Activated CD8-positive, alpha-beta memory T cell treated with anti-CD3 and anti-CD28 coated beads for 48 hours (primary cell): ENCODE measurements at regions not wholly inside any gene's neighbourhood (a gene's known extent, or its start where the extent isn't known, plus 50 kb on each side); places are given as distances from the start of the nearest gene placed in this dataset.

Experiments
- DNase-seq, 3 experiments: peaks; one replicate each; pipeline ENCODE4 v3.0.0-alpha.2; 2020; ENCODE audit warnings: low read depth in 2 of 3, low spot score in 2 of 3

- no peak for DNase-seq
These were observed 350.2 kb downstream of the FBXO15 start for GRCh38 chr18:73797419-73797818.

DNA sequence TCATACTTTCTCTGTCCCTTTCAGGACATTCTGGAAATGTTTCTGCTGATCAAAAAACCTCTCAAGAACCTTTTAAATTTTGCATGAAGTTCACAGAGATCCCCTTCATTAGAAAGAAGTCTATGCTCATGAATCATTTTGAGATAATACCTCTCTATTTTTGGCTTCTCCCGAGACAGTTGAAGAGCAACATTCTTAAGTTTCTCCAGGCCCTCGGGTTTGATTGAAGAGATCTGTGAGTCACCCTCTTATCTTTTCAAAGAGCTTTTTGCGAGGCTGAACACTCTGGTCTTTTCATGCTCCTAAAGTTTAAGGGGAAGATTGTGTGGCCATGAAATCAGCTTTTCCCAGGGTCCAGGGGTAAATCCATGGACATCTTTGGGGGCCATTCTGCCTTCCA is 354.2 kb downstream of the FBXO15 start:
- no peak for DNase-seq

GRCh38 chr18:73791081-73791480 is 356.6 kb downstream of the FBXO15 start:
- DNase-seq, result no peak

- no peak for DNase-seq
These were observed 357.0 kb downstream of the FBXO15 start for GRCh38 chr18:73790587-73790986.

DNA sequence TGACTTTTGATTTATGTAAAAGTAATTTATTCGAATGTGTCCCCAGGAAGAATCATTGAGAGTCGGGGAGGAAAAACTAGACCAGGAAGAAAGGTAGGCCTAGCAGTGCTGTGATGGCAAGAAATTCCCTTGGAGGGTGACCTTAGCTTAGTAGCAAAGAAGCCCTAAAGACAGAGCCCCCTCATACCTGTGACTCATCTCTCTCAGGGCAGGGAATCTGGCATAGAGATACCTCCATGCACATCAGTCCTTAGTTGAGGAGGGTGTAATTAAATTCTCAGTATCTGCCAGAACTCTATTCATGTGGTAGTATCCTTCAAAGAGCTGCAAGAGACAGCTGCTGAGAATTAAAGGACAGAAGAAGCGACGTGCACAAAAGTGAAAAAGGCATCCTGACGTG is 360.3 kb downstream of the FBXO15 start:
- DNase-seq, result no peak

DNA sequence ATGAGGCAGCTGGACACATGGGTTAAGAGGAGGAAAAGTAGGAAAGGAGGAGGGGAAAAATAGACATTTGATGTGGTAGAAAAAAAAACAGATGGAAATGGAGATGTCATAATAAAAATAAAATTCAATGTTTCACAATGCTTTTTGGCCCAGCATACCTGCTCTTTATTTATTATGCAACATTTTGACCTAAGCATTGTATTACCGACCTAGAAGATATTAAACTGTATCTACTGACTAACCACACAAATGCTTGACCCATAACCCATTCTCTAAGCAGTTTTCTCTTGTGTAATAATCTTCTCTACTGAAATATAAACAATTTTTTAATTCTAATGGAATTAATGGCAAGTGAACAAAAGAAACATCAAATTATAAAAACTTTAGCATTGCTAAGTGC is 362.3 kb downstream of the FBXO15 start:
- no peak for DNase-seq

DNA sequence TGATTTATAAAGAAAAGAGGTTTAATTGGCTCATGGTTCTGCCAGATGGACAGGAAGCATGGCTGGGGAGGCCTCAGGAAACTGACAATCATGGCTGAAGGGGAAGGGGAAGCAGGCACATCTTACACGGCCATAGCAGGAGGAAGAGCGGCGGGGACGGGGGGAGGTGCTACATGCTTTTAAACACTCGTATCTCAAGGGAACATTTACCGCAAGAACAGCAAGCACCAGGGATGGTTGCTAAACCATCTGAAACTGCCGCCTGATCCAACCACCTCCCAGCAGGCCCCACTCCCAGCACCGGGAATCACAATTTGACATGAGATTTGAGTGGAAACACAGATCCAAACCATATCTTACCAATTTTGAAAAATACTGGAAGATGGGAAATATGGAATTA is 362.8 kb downstream of the FBXO15 start:
- DNase-seq, result no peak

DNA sequence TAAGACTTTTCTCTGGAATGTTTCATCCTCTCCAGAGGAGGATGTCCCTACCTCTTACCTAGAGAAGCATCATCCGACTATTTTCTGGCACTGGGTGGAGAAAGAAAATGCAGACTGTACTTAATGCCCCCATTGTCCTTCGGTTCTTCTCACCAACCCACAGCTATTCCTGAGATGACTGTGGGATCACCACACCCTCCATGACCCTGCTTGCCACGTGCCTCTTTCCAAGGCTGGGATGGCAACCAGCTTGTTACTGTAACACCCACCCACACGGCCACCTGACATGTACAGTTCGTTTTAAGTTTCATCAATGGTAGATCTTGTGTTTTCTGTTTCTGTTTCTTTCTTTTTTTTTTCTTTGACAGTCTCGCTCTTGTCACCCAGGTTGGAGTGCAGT is 365.2 kb downstream of the FBXO15 start:
- no peak for DNase-seq

DNA sequence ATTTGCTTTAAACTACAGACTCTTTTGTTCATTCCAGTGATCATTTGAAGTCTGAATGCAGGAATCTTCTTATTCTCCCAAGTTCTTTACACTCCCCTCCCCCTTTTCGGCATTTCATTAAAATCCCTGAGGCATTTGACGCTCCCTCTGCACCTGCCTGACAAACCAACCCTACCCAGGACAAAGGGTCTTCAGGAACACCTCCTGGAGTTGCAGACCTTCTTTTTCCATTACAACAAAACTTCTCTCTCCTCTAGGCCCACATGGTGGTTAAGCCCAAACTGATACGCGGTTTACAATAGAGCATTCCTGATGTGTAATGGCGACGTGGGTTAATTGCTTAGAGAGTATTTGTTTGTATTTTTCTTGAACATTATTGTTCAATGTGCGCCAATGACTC is 367.4 kb downstream of the FBXO15 start:
- DNase-seq, result no peak

GRCh38 chr18:73778032-73778359 is 369.6 kb downstream of the FBXO15 start:
- DNase-seq, result no peak

DNA sequence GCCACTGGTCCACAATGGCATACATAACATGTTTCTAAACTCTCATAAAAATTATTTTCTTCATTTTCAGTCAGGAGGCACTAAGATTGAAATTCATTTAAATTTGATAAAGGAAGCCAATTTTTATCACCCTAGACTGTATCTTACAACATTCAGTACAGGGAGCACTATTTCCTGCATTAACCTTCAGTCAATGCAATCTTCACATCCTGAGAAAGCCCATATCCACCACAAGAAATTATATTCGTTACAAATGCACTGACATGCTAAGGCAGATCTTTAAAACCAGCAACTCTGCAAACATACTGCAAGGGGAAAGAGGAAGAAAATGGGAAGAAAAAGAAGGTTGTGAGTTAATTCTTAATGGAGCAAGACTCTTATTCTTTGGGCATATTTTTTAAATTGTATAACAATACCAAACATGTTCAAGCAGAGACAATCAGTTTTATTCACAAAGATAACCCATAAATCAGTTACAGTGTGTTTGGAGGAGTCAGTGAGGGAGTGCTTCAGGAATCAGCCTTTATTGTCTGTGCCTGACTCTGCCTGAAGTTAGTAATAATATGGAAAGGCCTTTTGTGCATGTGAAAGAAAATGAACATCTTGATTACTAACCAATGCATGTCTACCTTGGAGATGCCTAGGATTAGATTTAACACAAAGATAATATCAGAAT is 370.1 kb downstream of the FBXO15 start:
- DNase-seq, result no peak

DNA sequence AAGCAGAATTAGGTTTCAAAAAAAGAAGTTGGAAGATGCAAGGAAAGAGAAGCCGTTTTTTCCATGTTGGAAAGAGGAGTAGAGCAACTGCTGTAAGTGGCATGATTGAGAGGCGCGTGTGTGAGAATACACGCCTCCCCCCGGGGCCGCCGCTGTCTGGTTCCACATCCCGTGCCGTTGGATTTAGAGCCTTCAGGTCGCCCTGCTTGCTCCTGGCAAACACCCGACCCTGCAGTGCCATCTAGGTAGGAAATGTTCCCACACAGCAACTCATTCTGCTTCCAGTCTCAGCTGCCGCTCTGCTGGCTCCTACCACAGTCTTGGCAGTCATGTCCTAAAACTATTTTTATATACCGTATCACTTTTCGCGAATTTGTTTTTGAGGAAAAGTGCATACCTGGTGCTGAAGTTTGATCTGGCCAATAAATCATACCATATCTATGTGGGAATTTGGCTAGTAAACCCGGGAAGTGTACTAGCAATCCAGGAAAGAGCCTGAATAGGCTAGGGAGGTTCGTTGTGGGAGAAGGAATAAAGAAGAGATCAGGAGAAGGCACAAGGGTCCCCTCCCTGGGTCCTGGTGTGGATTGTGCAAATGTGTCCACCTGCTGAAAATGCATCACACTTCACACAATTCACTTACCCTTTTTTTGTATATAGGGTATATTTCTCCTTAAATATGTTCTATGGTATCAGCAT is 372.7 kb downstream of the FBXO15 start:
- DNase-seq, result no peak

- DNase-seq, result no peak
These were observed 379.6 kb downstream of the FBXO15 start for GRCh38 chr18:73768043-73768442.

- no peak for DNase-seq
These were observed 380.6 kb downstream of the FBXO15 start for GRCh38 chr18:73766910-73767515.

GRCh38 chr18:73758446-73758845 is 389.2 kb downstream of the FBXO15 start:
- no peak for DNase-seq

DNA sequence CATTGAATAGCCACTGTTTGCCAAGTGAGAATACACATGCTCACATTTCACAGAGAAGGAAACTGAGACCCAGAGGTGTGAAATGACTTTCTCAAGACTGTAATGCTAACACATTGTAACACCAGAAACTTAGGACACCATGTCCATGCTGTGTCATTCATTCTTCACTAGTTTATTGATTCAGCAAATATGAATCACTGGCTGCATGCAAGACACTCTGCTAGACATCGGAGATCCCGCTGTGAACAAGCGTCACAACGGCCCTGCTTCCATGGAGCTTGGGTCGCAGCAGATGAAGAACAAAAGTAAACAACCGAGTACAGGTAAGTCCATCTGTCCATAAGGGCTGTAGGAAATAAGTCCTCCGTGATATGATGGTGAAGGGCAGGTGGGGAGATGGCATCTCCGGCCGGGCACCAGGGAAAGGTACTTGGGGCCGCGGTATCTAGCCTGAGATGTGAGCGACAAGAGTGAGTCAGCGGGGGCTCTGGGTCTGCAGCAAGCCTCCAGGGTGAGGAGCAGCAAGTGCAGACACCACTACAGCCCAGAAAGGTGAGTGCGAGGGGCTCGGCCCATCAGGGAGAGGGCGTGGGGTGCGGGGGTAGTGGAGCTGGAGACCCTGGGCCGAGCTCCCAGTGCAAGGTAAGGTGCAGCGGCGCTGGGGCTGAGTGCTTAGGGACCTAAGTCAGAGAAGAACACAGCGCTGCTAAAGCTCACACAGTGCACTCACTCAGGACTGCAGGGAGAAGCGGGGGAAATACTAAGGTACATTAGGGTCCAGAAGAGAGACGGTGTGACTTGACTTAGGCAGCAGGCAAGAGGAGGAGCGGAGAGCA is 391.2 kb downstream of the FBXO15 start:
- no peak for DNase-seq

DNA sequence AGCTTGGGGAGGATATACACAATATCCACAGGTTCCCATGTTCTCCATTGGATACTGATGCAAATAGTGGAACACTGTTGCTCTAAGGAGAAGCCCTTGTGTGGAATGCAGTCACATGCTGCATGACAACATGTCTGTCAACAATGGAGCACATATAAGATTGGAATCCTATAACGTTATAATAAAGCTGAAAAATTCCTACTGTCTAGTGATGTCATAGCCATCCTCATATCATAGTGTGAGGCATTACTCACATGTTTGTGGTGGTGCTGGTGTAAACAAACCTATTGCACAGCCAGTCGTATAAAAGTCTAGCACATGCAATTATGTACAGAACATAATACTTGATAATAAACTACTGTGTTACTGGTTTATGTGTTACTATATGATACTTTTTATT is 394.7 kb downstream of the FBXO15 start:
- no peak for DNase-seq

DNA sequence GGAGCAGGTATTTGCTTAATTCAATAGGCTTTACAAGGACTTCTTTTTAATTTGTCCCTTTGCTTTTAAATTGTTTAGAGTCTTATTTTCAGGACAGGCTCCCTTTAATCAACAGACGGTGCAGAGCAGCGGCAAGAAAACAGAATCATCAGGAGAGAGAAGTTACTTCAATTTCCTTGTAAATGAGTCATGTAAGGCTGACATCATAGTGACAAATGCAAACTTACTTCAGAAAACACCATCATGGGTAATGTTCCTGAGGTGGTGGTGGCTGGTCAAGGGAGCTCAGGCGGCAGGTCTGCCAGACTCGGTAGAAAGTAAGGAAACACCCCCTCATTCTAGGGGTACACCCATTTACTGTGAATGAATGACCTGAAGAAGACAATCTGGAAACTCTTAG is 395.1 kb downstream of the FBXO15 start:
- DNase-seq, result no peak

GRCh38 chr18:73750052-73750451 is 397.6 kb downstream of the FBXO15 start:
- no peak for DNase-seq

DNA sequence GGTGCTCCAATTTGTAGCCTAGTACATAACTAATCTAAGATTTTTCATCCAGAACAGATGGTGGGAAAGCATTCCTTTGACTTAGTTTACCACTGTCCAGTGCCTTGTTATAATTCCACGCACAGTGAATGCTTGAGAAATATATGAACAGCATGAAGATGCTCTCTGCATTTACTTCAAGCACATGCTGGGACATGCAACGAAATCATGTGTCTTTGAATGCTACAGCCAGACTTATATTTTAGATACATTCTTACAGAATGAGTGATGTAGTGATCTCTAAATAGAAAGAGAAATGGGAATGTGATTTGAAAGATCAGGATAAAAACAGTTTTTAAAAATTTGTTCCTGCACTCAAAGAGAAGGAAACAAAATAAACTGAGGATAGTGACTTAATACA is 398.3 kb downstream of the FBXO15 start:
- DNase-seq, result no peak

GRCh38 chr18:73748731-73749130 is 398.9 kb downstream of the FBXO15 start:
- DNase-seq, result no peak

DNA sequence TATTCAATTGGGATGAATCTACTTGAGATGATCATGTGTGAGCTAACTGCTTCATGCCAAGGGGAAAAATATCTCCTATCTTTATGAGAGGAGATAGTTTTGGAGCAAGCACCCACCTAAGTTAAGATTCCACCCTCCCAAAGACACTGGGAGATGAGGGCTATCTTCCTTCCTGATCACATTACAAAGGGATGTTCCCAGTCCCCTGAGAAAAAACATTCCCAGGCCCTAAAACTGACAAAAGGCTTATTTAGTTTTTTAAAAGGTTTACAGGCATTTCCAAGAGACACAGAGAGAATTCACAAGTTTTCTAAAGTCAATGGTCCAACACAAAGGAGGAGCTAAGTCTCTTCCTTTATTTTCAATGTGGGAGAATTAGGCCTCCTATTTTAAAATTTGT is 401.5 kb downstream of the FBXO15 start:
- no peak for DNase-seq
